Mesenchymal stem cell (in vitro differentiated cells and primary cell): ENCODE measurements at regions not wholly inside any gene's neighbourhood (a gene's known extent, or its start where the extent isn't known, plus 50 kb on each side); places are given as distances from the start of the nearest gene placed in this dataset.

ENCODE experiments used
- DNase-seq: peaks from one replicate; pipeline ENCODE4 v3.0.0-alpha.2; 2013
- H2AFZ ChIP-seq: one replicate; pipeline ENCODE4 v1.6.1; 2013; ENCODE audit warnings: low read depth, mild to moderate bottlenecking, control low read depth, inconsistent platforms, low read length, moderate library complexity
- H2AK5ac ChIP-seq: 2 replicates; pipeline ENCODE4 v1.6.1; 2013; ENCODE audit warnings: low read length, moderate library complexity, mild to moderate bottlenecking, inconsistent platforms; ENCODE audit not compliant: severe bottlenecking
- H2BK120ac ChIP-seq: one replicate; pipeline ENCODE4 v1.6.1; 2013; ENCODE audit warnings: low read depth, mild to moderate bottlenecking, inconsistent platforms, low read length, moderate library complexity
- H2BK12ac ChIP-seq, 2 experiments: one replicate each; pipeline ENCODE4 v1.6.1; 2013; ENCODE audit warnings: inconsistent platforms in 2 of 2, low read length in 2 of 2, mild to moderate bottlenecking in 2 of 2, moderate library complexity in 2 of 2, control low read depth in 1 of 2
- H2BK15ac ChIP-seq: one replicate; pipeline ENCODE4 v1.6.1; 2013; ENCODE audit warnings: mild to moderate bottlenecking, low read depth, inconsistent platforms; ENCODE audit not compliant: poor library complexity, severe bottlenecking
- H2BK5ac ChIP-seq: 2 replicates; pipeline ENCODE4 v1.6.1; 2013; ENCODE audit warnings: low read depth, mild to moderate bottlenecking, low read length, control low read depth, inconsistent platforms; ENCODE audit not compliant: poor library complexity, severe bottlenecking
- H3K14ac ChIP-seq, 2 experiments: one replicate each; pipeline ENCODE4 v1.6.1; 2013; ENCODE audit warnings: inconsistent platforms in 2 of 2, low read length in 2 of 2, control low read depth in 1 of 2, mild to moderate bottlenecking in 1 of 2, moderate library complexity in 1 of 2
- H3K18ac ChIP-seq, 2 experiments: one replicate each; pipeline ENCODE4 v1.6.1; 2013; ENCODE audit warnings: inconsistent platforms in 2 of 2, low read length in 2 of 2, control low read depth in 1 of 2, low read depth in 1 of 2, mild to moderate bottlenecking in 1 of 2
- H3K23ac ChIP-seq, 2 experiments: one replicate each; pipeline ENCODE4 v1.6.1; 2013; ENCODE audit warnings: inconsistent platforms in 2 of 2, low read length in 2 of 2, mild to moderate bottlenecking in 2 of 2, moderate library complexity in 2 of 2, control low read depth in 1 of 2
- H3K27ac ChIP-seq: 2 replicates; pipeline ENCODE4 v1.5.1; 2013; ENCODE audit warnings: mild to moderate bottlenecking, moderate library complexity, low read length, control low read depth, inconsistent platforms; ENCODE audit not compliant: poor library complexity, severe bottlenecking
- H3K27me3 ChIP-seq, 2 experiments: 2 replicates each; pipeline versions ENCODE4 v1.6.1 to v1.7.0; 2013; ENCODE audit warnings: low read length in 2 of 2, mild to moderate bottlenecking in 2 of 2, moderate library complexity in 2 of 2, control low read depth in 1 of 2, inconsistent platforms in 1 of 2; ENCODE audit not compliant: control insufficient read depth in 1 of 2, insufficient read depth in 1 of 2
- H3K36me3 ChIP-seq, 2 experiments: 2 replicates each; pipeline versions ENCODE4 v1.6.1 to v1.7.0; 2013; ENCODE audit warnings: low read length in 2 of 2, control low read depth in 1 of 2, inconsistent platforms in 1 of 2, low read depth in 1 of 2, mild to moderate bottlenecking in 1 of 2; ENCODE audit not compliant: insufficient read depth in 2 of 2, control insufficient read depth in 1 of 2
- H3K4ac ChIP-seq, 2 experiments: one replicate each; pipeline ENCODE4 v1.6.1; 2013; ENCODE audit warnings: inconsistent platforms in 2 of 2, low read length in 2 of 2, mild to moderate bottlenecking in 2 of 2, moderate library complexity in 2 of 2, control low read depth in 1 of 2, low read depth in 1 of 2
- H3K4me1 ChIP-seq: 2 replicates; pipeline ENCODE4 v1.6.1; 2013; ENCODE audit warnings: low read depth, low read length, control low read depth; ENCODE audit not compliant: control insufficient read depth, insufficient read depth
- H3K4me2 ChIP-seq: 2 replicates; pipeline ENCODE4 v1.6.1; 2013; ENCODE audit warnings: low read length, mild to moderate bottlenecking, inconsistent platforms; ENCODE audit not compliant: poor library complexity, severe bottlenecking
- H3K4me3 ChIP-seq, 2 experiments: 2 replicates each; pipeline versions ENCODE4 v1.5.1 to v1.7.0; 2013; ENCODE audit warnings: low read length in 2 of 2, mild to moderate bottlenecking in 2 of 2, control low read depth in 1 of 2, low read depth in 1 of 2; ENCODE audit not compliant: insufficient read depth in 1 of 2
- H3K79me1 ChIP-seq: replicated peaks from 2 replicates; pipeline ENCODE4 v1.6.1; 2013; ENCODE audit warnings: mild to moderate bottlenecking, control low read depth, low read length, inconsistent platforms; ENCODE audit not compliant: poor library complexity, severe bottlenecking
- H3K9ac ChIP-seq: 2 replicates; pipeline ENCODE4 v1.7.0; 2013; ENCODE audit warnings: mild to moderate bottlenecking, low read length, moderate library complexity
- H3K9me3 ChIP-seq: 2 replicates; pipeline ENCODE4 v1.7.0; 2013; ENCODE audit warnings: mild to moderate bottlenecking, low read length; ENCODE audit not compliant: control insufficient read depth
- H4K8ac ChIP-seq: one replicate; pipeline ENCODE4 v1.6.1; 2013; ENCODE audit warnings: inconsistent platforms, mild to moderate bottlenecking, low read length, moderate library complexity
- H4K91ac ChIP-seq: one replicate; pipeline ENCODE4 v1.6.1; 2013; ENCODE audit warnings: mild to moderate bottlenecking, low read length, inconsistent platforms
- WGBS: methylation state at CpG from one replicate; pipeline ENCODE4 v1.1.7; 2013; ENCODE audit warnings: mixed read lengths; 5-methylcytosine and 5-hydroxymethylcytosine counted together

- Histone ChIP-seq H3K9ac (no peak overlapping the region), H3K36me3 (no peaks in the 10 kb centered on the region), H3K23ac (no peak overlapping the region), H2BK5ac (no peak overlapping the region), H4K91ac (no peak overlapping the region), H3K4me2 (no peak overlapping the region), H3K4me1 (no peaks in the 10 kb centered on the region), H2AFZ (no peak overlapping the region), H2AK5ac (no peak overlapping the region), H3K4me3 (no peak overlapping the region), H3K27me3 (no peaks in the 10 kb centered on the region), H2BK15ac (no peak overlapping the region), H2BK12ac (no peak overlapping the region), H3K27ac (no peak overlapping the region), H3K9me3 (no peaks in the 10 kb centered on the region), H3K79me1 (no peaks in the 10 kb centered on the region), H3K4ac (no peak overlapping the region), H3K18ac (no peak overlapping the region), H2BK120ac (no peak overlapping the region), H3K14ac (no peak overlapping the region), H4K8ac (no peak overlapping the region)
- 67% methylated on average over 1 of the region's 1 CpG for WGBS
- no peak for DNase-seq
These were observed 959.2 kb downstream of the ADGRL3 start for GRCh38 chr4:62159306-62159705.

DNA sequence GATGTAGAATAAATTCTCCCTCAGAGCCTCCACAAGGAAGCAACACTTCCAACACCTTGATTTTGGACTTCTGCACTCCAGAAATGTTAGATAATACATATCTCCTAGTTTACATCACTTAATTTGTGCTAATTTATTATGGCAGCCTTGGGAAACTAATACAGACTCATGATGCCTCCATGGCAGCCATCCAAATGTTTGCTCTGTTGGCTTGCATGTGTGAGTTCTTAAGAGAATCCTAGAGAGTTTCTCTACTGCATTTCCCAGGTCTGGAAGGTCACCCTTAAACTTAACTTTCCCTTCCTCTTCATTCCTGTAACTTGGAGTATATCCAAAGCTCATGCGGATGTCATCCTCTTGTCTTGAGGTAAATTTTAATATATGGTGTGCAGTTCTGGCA, 956.1 kb downstream of the ADGRL3 start:
- DNase-seq, result no peak
- Histone ChIP-seq H3K18ac (no peak overlapping the region), H2AK5ac (no peak overlapping the region), H3K4me1 (no peaks in the 10 kb centered on the region), H3K4me2 (no peak overlapping the region), H4K91ac (no peak overlapping the region), H3K23ac (no peak overlapping the region), H3K79me1 (no peaks in the 10 kb centered on the region), H3K4ac (no peak overlapping the region), H2BK5ac (no peak overlapping the region), H3K9me3 (peaks cover 3% of the 10 kb centered on the region), H4K8ac (no peak overlapping the region), H3K9ac (no peak overlapping the region), H2BK15ac (no peak overlapping the region), H3K4me3 (no peak overlapping the region), H3K27ac (no peak overlapping the region), H2BK12ac (no peak overlapping the region), H2AFZ (no peak overlapping the region), H3K14ac (no peak overlapping the region), H2BK120ac (no peak overlapping the region), H3K36me3 (no peaks in the 10 kb centered on the region), H3K27me3 (no peaks in the 10 kb centered on the region)
- WGBS, result no CpG with 5 or more reads among the region's 1 CpG

GRCh38 chr4:62145276-62145675, 945.1 kb downstream of the ADGRL3 start:
- H2AFZ ChIP-seq, result no peak overlapping the region
- H2BK5ac ChIP-seq, result no peak overlapping the region
- no peak overlapping the region for H3K23ac ChIP-seq
- H3K18ac ChIP-seq, result no peak overlapping the region
- no peak overlapping the region for H3K4me2 ChIP-seq
- H4K91ac ChIP-seq, result no peak overlapping the region
- no peak overlapping the region for H3K9ac ChIP-seq
- peaks cover 18% of the 10 kb centered on the region for H3K9me3 ChIP-seq
- H3K4me3 ChIP-seq, result no peak overlapping the region
- H3K14ac ChIP-seq, result no peak overlapping the region
- no peak overlapping the region for H2BK15ac ChIP-seq
- no peak overlapping the region for H2BK12ac ChIP-seq
- no peak overlapping the region for H3K4ac ChIP-seq
- no peaks in the 10 kb centered on the region for H3K27me3 ChIP-seq
- H2BK120ac ChIP-seq, result no peak overlapping the region
- no peak overlapping the region for H2AK5ac ChIP-seq
- H4K8ac ChIP-seq, result no peak overlapping the region
- H3K27ac ChIP-seq, result no peak overlapping the region
- no peaks in the 10 kb centered on the region for H3K79me1 ChIP-seq
- no peaks in the 10 kb centered on the region for H3K4me1 ChIP-seq
- 67% methylated on average over 2 of the region's 2 CpGs for WGBS
- H3K36me3 ChIP-seq, result no peaks in the 10 kb centered on the region
- DNase-seq, result no peak

- Histone ChIP-seq H3K4ac (no peak overlapping the region), H2BK15ac (no peak overlapping the region), H3K79me1 (no peaks in the 10 kb centered on the region), H2BK5ac (no peak overlapping the region), H2AK5ac (no peak overlapping the region), H2BK120ac (no peak overlapping the region), H4K8ac (no peak overlapping the region), H3K4me2 (no peak overlapping the region), H3K36me3 (no peaks in the 10 kb centered on the region), H3K23ac (no peak overlapping the region), H3K4me3 (no peak overlapping the region), H2AFZ (no peak overlapping the region), H3K27me3 (no peaks in the 10 kb centered on the region), H3K4me1 (no peaks in the 10 kb centered on the region), H3K9me3 (peaks cover 17% of the 10 kb centered on the region), H3K9ac (no peak overlapping the region), H3K27ac (no peak overlapping the region), H2BK12ac (no peak overlapping the region), H3K14ac (no peak overlapping the region), H3K18ac (no peak overlapping the region), H4K91ac (no peak overlapping the region)
- no peak for DNase-seq
- 79% methylated on average over 1 of the region's 3 CpGs for WGBS
These were observed 944.3 kb downstream of the ADGRL3 start for GRCh38 chr4:62144431-62144830.
